GM12878 (cell line): ENCODE measurements at regions not wholly inside any gene's neighbourhood (a gene's known extent, or its start where the extent isn't known, plus 50 kb on each side); places are given as distances from the start of the nearest gene placed in this dataset.

ENCODE experiments used
- ATAC-seq: fragments of 200-7000 bp; cut with Tn5 transposase; 3 replicates; pipeline ENCODE4 v1.9.1; 2020; ENCODE audit warnings: mild to moderate bottlenecking, moderate library complexity
- BruUV-seq: library from RNA; stranded (reverse); fragments of 400-500 nt; replicated peaks from 2 replicates; lab custom pipeline; 2021; lab: Mats Ljungman, UMichigan
- CTCF ChIA-PET: fragments of 300-600 bp; sonication (Branson Sonifier 250); formaldehyde crosslinking; extraction: SDS; loops from one replicate; lab custom pipeline; 2021; ENCODE audit warnings: inconsistent platforms; lab: Yijun Ruan, JAX
- POLR2A ChIA-PET: fragments of 350-600 bp; formaldehyde crosslinking; extraction: SDS; loops from one replicate; lab custom pipeline; 2021; ENCODE audit warnings: inconsistent platforms; lab: Charles Lee
- RAD21 ChIA-PET: fragments of 300-600 bp; sonication (Branson Sonifier 250); formaldehyde crosslinking; loops from one replicate; lab custom pipeline; 2023; ENCODE audit warnings: antibody characterized with exemption; ENCODE audit not compliant: unreplicated experiment; lab: Charles Lee
- SMC1A ChIA-PET: fragments of 300-600 bp; sonication (Branson Sonifier 250); formaldehyde crosslinking; loops from one replicate; lab custom pipeline; 2023; ENCODE audit not compliant: unreplicated experiment, uncharacterized antibody; lab: Charles Lee
- DNase-seq: peaks from one replicate; pipeline ENCODE4 v3.0.0-alpha.2; 2011; ENCODE audit warnings: low read depth, low spot score
- FAIRE-seq: peaks from 3 replicates; lab custom pipeline; 2011; peaks lifted over from hg19 to GRCh38; lab: Jason Lieb, UNC
- H2AFZ ChIP-seq: 2 replicates; pipeline ENCODE4 v1.6.0; 2011; ENCODE audit warnings: low read depth, low read length, control low read depth; ENCODE audit not compliant: control insufficient read depth
- H3K27ac ChIP-seq: 2 replicates; pipeline ENCODE4 v1.5.1; 2011; ENCODE audit warnings: control low read depth; ENCODE audit not compliant: control insufficient read depth, insufficient read depth
- H3K27me3 ChIP-seq, 2 experiments: replicated peaks in 1 of 2; 2 replicates each; pipeline versions ENCODE4 v1.6.0 to v1.6.1; 2011; ENCODE audit warnings: low read length in 1 of 2; ENCODE audit not compliant: control insufficient read depth in 2 of 2, insufficient read depth in 2 of 2
- H3K36me3 ChIP-seq, 2 experiments: 2 replicates each; pipeline ENCODE4 v1.5.1; 2011; ENCODE audit warnings: low read length in 1 of 2; ENCODE audit not compliant: control insufficient read depth in 2 of 2, insufficient read depth in 2 of 2
- H3K4me1 ChIP-seq: 2 replicates; pipeline ENCODE4 v1.6.1; 2011; ENCODE audit warnings: mild to moderate bottlenecking, low read length, moderate library complexity, mixed read lengths; ENCODE audit not compliant: control insufficient read depth, insufficient read depth
- H3K4me2 ChIP-seq: 2 replicates; pipeline ENCODE4 v1.6.0; 2011; ENCODE audit warnings: control low read depth; ENCODE audit not compliant: control insufficient read depth, insufficient read depth
- H3K4me3 ChIP-seq: fragments of 200-600 bp; sonication (generic); 2 replicates; pipeline ENCODE4 v1.5.1; 2016
- H3K79me2 ChIP-seq: 2 replicates; pipeline ENCODE4 v1.6.0; 2011; ENCODE audit warnings: low read length; ENCODE audit not compliant: control insufficient read depth, insufficient read depth
- H3K9ac ChIP-seq: 2 replicates; pipeline ENCODE4 v1.8.0; 2011; ENCODE audit warnings: low read length, control low read depth, mixed read lengths; ENCODE audit not compliant: control insufficient read depth, insufficient read depth
- H3K9me3 ChIP-seq: replicated peaks from 3 replicates; pipeline ENCODE4 v1.5.1; 2011; ENCODE audit warnings: mild to moderate bottlenecking, low read length; ENCODE audit not compliant: control insufficient read depth, insufficient read depth
- H4K20me1 ChIP-seq: 2 replicates; pipeline ENCODE4 v1.6.0; 2011; ENCODE audit not compliant: control insufficient read depth, insufficient read depth
- ATF7 ChIP-seq: fragments of 450-650 bp; IDR thresholded peaks from 2 replicates; pipeline ENCODE4 v1.6.1; 2016; ENCODE audit warnings: low read depth, mild to moderate bottlenecking
- E2F4 ChIP-seq: IDR thresholded peaks from 2 replicates; pipeline ENCODE4 v1.6.1; 2012; ENCODE audit warnings: low read depth, low read length, improper control_type of control experiment
- MAX ChIP-seq: IDR thresholded peaks from 2 replicates; pipeline ENCODE4 v1.6.1; 2012; ENCODE audit warnings: low read depth, low read length, improper control_type of control experiment
- MEF2A ChIP-seq: IDR thresholded peaks from 2 replicates; pipeline ENCODE4 v1.6.1; 2011; ENCODE audit warnings: low read depth, mild to moderate bottlenecking, low read length, moderate library complexity; ENCODE audit not compliant: insufficient read depth
- SMAD1 ChIP-seq: fragments of 450-650 bp; IDR thresholded peaks from 2 replicates; pipeline ENCODE4 v1.6.1; 2018; ENCODE audit warnings: mild to moderate bottlenecking, low read depth; ENCODE audit not compliant: partially characterized antibody
- USF2 ChIP-seq: IDR thresholded peaks from 2 replicates; pipeline ENCODE4 v1.6.1; 2011; ENCODE audit warnings: low read depth, low read length, improper control_type of control experiment, borderline replicate concordance
- ZNF207 ChIP-seq: fragments of 450-650 bp; IDR thresholded peaks from 2 replicates; pipeline ENCODE4 v1.6.1; 2014; ENCODE audit warnings: antibody characterized with exemption, mild to moderate bottlenecking, borderline replicate concordance
- WGBS: methylation state at CpG from one replicate; pipeline ENCODE4 v1.1.6; 2016; ENCODE audit warnings: low lambda C conversion rate; ENCODE audit not compliant: insufficient replicate concordance, insufficient coverage; ENCODE audit errors: missing lambda C conversion rate; 5-methylcytosine and 5-hydroxymethylcytosine counted together
- in situ Hi-C: fragments of 300-500 bp; cut with MboI; formaldehyde crosslinking; loops from 9 replicates; pipeline ENCODE4 v1.14.3; 2018; ENCODE audit warnings: mixed read lengths
- intact Hi-C: fragments of 100-400 bp; cut with micrococcal nuclease; formaldehyde crosslinking; loops from one replicate; pipeline ENCODE4 v1.14.2; 2022; ENCODE audit not compliant: unreplicated experiment
- TF ChIP-seq, protein P1 (sequence below): fragments of 450-650 bp; IDR thresholded peaks from 2 replicates; pipeline ENCODE4 v1.6.1; 2018; ENCODE audit warnings: borderline replicate concordance, mild to moderate bottlenecking; ENCODE audit not compliant: partially characterized antibody
- TF ChIP-seq, protein P2 (sequence below), 3 experiments: IDR thresholded peaks in 2 of 3; conservative IDR thresholded peaks in 1 of 3; 2 replicates each; pipeline ENCODE4 v1.5.1; 2011; ENCODE audit warnings: low read depth in 3 of 3, low read length in 3 of 3, mild to moderate bottlenecking in 3 of 3, control low read depth in 2 of 3, moderate library complexity in 2 of 3, inconsistent platforms in 1 of 3, mixed read lengths in 1 of 3; ENCODE audit not compliant: control insufficient read depth in 2 of 3, insufficient read depth in 1 of 3; ENCODE audit errors: extremely low read depth in 1 of 3

DNA sequence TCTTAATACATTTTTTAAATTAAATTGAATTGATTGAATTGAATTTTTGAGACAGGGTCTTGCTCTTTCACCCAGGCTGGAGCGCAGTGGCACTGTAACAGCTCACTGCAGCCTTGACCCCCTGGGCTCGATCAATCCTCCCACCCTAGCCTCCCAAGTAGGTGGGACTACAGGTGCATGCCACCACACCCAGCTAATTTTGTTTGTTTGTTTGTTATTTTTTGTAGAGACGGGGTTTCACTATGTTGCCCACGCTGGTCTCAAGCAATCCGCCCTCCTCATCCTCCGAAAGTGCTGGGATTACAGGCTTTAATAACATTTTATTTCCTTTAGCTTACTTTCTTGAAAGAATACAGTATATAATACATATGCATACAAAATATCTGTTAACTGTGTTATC, 226.9 kb downstream of the BUD13 start:
- Histone ChIP-seq H4K20me1 (no peaks in the 10 kb centered on the region), H3K9me3 (no peaks in the 10 kb centered on the region; the same call in 2 of the 3 replicates), H3K4me1 (no peaks in the 10 kb centered on the region), H3K9ac (no peak overlapping the region), H3K79me2 (no peaks in the 10 kb centered on the region), H3K36me3 (no peaks in the 10 kb centered on the region), H3K4me3 (no peak overlapping the region), H3K4me2 (no peak overlapping the region), H3K27ac (no peak overlapping the region), H2AFZ (no peak overlapping the region), H3K27me3 (peaks cover 4 to 9% of the 10 kb centered on the region in 2 experiments; a peak in 3 of 4 replicates)
- SMC1A ChIA-PET, result no interaction called here
- intact Hi-C loops, result no loop called here
- no peak for FAIRE-seq
- TF ChIP-seq E2F4 (no peak), ZNF207 (no peak), SMAD1 (no peak), ATF7 (no peak), MEF2A (no peak), MAX (no peak), USF2 (no peak)
- TF ChIP-seq, protein P1, sequence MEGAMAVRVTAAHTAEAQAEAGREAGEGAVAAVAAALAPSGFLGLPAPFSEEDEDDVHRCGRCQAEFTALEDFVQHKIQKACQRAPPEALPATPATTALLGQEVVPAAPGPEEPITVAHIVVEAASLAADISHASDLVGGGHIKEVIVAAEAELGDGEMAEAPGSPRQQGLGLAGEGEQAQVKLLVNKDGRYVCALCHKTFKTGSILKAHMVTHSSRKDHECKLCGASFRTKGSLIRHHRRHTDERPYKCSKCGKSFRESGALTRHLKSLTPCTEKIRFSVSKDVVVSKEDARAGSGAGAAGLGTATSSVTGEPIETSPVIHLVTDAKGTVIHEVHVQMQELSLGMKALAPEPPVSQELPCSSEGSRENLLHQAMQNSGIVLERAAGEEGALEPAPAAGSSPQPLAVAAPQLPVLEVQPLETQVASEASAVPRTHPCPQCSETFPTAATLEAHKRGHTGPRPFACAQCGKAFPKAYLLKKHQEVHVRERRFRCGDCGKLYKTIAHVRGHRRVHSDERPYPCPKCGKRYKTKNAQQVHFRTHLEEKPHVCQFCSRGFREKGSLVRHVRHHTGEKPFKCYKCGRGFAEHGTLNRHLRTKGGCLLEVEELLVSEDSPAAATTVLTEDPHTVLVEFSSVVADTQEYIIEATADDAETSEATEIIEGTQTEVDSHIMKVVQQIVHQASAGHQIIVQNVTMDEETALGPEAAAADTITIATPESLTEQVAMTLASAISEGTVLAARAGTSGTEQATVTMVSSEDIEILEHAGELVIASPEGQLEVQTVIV, result no peak
- TF ChIP-seq, protein P2, sequence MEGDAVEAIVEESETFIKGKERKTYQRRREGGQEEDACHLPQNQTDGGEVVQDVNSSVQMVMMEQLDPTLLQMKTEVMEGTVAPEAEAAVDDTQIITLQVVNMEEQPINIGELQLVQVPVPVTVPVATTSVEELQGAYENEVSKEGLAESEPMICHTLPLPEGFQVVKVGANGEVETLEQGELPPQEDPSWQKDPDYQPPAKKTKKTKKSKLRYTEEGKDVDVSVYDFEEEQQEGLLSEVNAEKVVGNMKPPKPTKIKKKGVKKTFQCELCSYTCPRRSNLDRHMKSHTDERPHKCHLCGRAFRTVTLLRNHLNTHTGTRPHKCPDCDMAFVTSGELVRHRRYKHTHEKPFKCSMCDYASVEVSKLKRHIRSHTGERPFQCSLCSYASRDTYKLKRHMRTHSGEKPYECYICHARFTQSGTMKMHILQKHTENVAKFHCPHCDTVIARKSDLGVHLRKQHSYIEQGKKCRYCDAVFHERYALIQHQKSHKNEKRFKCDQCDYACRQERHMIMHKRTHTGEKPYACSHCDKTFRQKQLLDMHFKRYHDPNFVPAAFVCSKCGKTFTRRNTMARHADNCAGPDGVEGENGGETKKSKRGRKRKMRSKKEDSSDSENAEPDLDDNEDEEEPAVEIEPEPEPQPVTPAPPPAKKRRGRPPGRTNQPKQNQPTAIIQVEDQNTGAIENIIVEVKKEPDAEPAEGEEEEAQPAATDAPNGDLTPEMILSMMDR (IDR thresholded peaks at IDR 0.05 in 2 of 3, conservative IDR thresholded peaks at IDR 0.05 in 1 of 3; ENCODE audit: control insufficient read depth in 2 of 3, extremely low read depth in 1 of 3, insufficient read depth in 1 of 3, low read depth in 3 of 3, low read length in 3 of 3), result no peak
- POLR2A ChIA-PET, result no interaction called here
- WGBS, result 21% methylated on average over 6 of the region's 6 CpGs
- RAD21 ChIA-PET, result no interaction called here
- no peak for ATAC-seq
- in situ Hi-C loops, result no loop called here
- DNase-seq, result no peak
- no TSS peak for BruUV-seq
- CTCF ChIA-PET, result no interaction called here
